NCI-H2107 treated with DMSO at 0.1 percent for 48 hours (cell line): ENCODE measurements at regions not wholly inside any gene's neighbourhood (a gene's known extent, or its start where the extent isn't known, plus 50 kb on each side); places are given as distances from the start of the nearest gene placed in this dataset.
"Not testable (repeated sequence)": the region's sequence is repeated elsewhere in the genome, so short reads cannot be mapped to it uniquely, and the experiment has no call there.

Experiments
- DNase-seq: peaks from one replicate; lab custom pipeline; 2025; ENCODE audit not compliant: unreplicated experiment; lab: John Stamatoyannopoulos, UW

GRCh38 chr9:22508354-22508753 is 61.7 kb downstream of the DMRTA1 start:
- not testable (repeated sequence) for DNase-seq

- DNase-seq, result no peak
These were observed 62.2 kb downstream of the DMRTA1 start for GRCh38 chr9:22508790-22509189.

GRCh38 chr9:22512495-22512894 is 65.9 kb downstream of the DMRTA1 start:
- no peak for DNase-seq

- DNase-seq, result no peak
These were observed 68.2 kb downstream of the DMRTA1 start for GRCh38 chr9:22514871-22515270.

GRCh38 chr9:22522206-22522740 is 75.6 kb downstream of the DMRTA1 start:
- no peak for DNase-seq

GRCh38 chr9:22528485-22528884 is 81.9 kb downstream of the DMRTA1 start:
- no peak for DNase-seq

- DNase-seq, result no peak
These were observed 83.0 kb downstream of the DMRTA1 start for GRCh38 chr9:22529426-22530199.

- no peak for DNase-seq
These were observed 89.2 kb downstream of the DMRTA1 start for GRCh38 chr9:22535780-22536179.

- DNase-seq, result no peak
These were observed 91.1 kb downstream of the DMRTA1 start for GRCh38 chr9:22537721-22538120.

GRCh38 chr9:22548625-22549024 is 102.0 kb downstream of the DMRTA1 start:
- no peak for DNase-seq

GRCh38 chr9:22574740-22575139 is 128.1 kb downstream of the DMRTA1 start:
- DNase-seq, result no peak

- DNase-seq, result no peak
These were observed 134.2 kb downstream of the DMRTA1 start for GRCh38 chr9:22580788-22581187.

GRCh38 chr9:22582221-22582620 is 135.6 kb downstream of the DMRTA1 start:
- DNase-seq, result no peak

GRCh38 chr9:22588918-22589317 is 142.3 kb downstream of the DMRTA1 start:
- no peak for DNase-seq

- no peak for DNase-seq
These were observed 143.9 kb downstream of the DMRTA1 start for GRCh38 chr9:22590336-22591033.

- DNase-seq, result no peak
These were observed 149.2 kb downstream of the DMRTA1 start for GRCh38 chr9:22595805-22596204.

- no peak for DNase-seq
These were observed 170.5 kb downstream of the DMRTA1 start for GRCh38 chr9:22617156-22617555.

- no peak for DNase-seq
These were observed 176.2 kb downstream of the DMRTA1 start for GRCh38 chr9:22622815-22623214.

- DNase-seq, result no peak
These were observed 176.6 kb downstream of the DMRTA1 start for GRCh38 chr9:22623236-22623635.

- no peak for DNase-seq
These were observed 178.9 kb downstream of the DMRTA1 start for GRCh38 chr9:22625540-22625939.

GRCh38 chr9:22643541-22643940 is 196.9 kb downstream of the DMRTA1 start:
- no peak for DNase-seq

- DNase-seq, result no peak
These were observed 199.3 kb downstream of the DMRTA1 start for GRCh38 chr9:22645893-22646292.
